HG03571 (cell line): ENCODE measurements at regions not wholly inside any gene's neighbourhood (a gene's known extent, or its start where the extent isn't known, plus 50 kb on each side); places are given as distances from the start of the nearest gene placed in this dataset.

Experiments used
- ATAC-seq: cut with Tn5 transposase; IDR thresholded peaks from one replicate; pipeline ENCODE4 v1.9.1; 2021; ENCODE audit not compliant: unreplicated experiment

- no peak for ATAC-seq
Observed at GRCh38 chr10:131424836-131425491, 113.4 kb upstream of the TCERG1L start.

GRCh38 chr10:131425752-131426533, 114.4 kb upstream of the TCERG1L start:
- no peak for ATAC-seq

- no peak for ATAC-seq
Observed at GRCh38 chr10:131426534-131426898, 115.0 kb upstream of the TCERG1L start.

GRCh38 chr10:131427281-131427680, 115.8 kb upstream of the TCERG1L start:
- ATAC-seq, result no peak

- no peak for ATAC-seq
Observed at GRCh38 chr10:131427901-131428300, 116.4 kb upstream of the TCERG1L start.

GRCh38 chr10:131429141-131429540, 117.6 kb upstream of the TCERG1L start:
- ATAC-seq, result no peak

- ATAC-seq, result no peak
Observed at GRCh38 chr10:131429942-131430341, 118.4 kb upstream of the TCERG1L start.

GRCh38 chr10:131430716-131431412, 119.3 kb upstream of the TCERG1L start:
- no peak for ATAC-seq

GRCh38 chr10:131431533-131431932, 120.0 kb upstream of the TCERG1L start:
- ATAC-seq, result no peak

- ATAC-seq, result no peak
Observed at GRCh38 chr10:131431978-131432690, 120.6 kb upstream of the TCERG1L start.

GRCh38 chr10:131433568-131433967, 122.0 kb upstream of the TCERG1L start:
- ATAC-seq, result no peak

- ATAC-seq, result no peak
Observed at GRCh38 chr10:131435232-131435631, 123.7 kb upstream of the TCERG1L start.

- ATAC-seq, result no peak
Observed at GRCh38 chr10:131435760-131436457, 124.4 kb upstream of the TCERG1L start.

GRCh38 chr10:131436458-131436857, 124.9 kb upstream of the TCERG1L start:
- ATAC-seq, result no peak

GRCh38 chr10:131437556-131438475, 126.3 kb upstream of the TCERG1L start:
- no peak for ATAC-seq

GRCh38 chr10:131438665-131439064, 127.1 kb upstream of the TCERG1L start:
- ATAC-seq, result no peak

GRCh38 chr10:131439705-131440104, 128.2 kb upstream of the TCERG1L start:
- ATAC-seq, result no peak

GRCh38 chr10:131440405-131441360, 129.2 kb upstream of the TCERG1L start:
- ATAC-seq, result no peak

GRCh38 chr10:131442271-131442670, 130.8 kb upstream of the TCERG1L start:
- ATAC-seq, result no peak
